NT2/D1 (cell line): ENCODE measurements at regions not wholly inside any gene's neighbourhood (a gene's known extent, or its start where the extent isn't known, plus 50 kb on each side); places are given as distances from the start of the nearest gene placed in this dataset.

Source experiments
- SUZ12 ChIP-seq: IDR thresholded peaks from 2 replicates; pipeline ENCODE4 v1.6.1; 2011; ENCODE audit not compliant: insufficient read length, insufficient read depth; ENCODE audit errors: extremely low read depth
- YY1 ChIP-seq: IDR thresholded peaks from 2 replicates; pipeline ENCODE4 v1.6.1; 2011; ENCODE audit not compliant: insufficient read length, insufficient read depth
- ZNF274 ChIP-seq: IDR thresholded peaks from 2 replicates; pipeline ENCODE4 v1.6.1; 2011; ENCODE audit warnings: mild to moderate bottlenecking, low read depth, low read length

GRCh38 chr1:68653882-68654281, 157.0 kb upstream of the DEPDC1 start:
- TF ChIP-seq YY1 (no peak), SUZ12 (no peak), ZNF274 (no peak)
